SH-SY5Y (cell line): ENCODE measurements at regions not wholly inside any gene's neighbourhood (a gene's known extent, or its start where the extent isn't known, plus 50 kb on each side); places are given as distances from the start of the nearest gene placed in this dataset.

ENCODE experiments used
- GATA2 ChIP-seq: IDR thresholded peaks from 2 replicates; pipeline ENCODE4 v1.6.1; 2011; ENCODE audit warnings: mild to moderate bottlenecking, low read depth, low read length
- GATA3 ChIP-seq: IDR thresholded peaks from 2 replicates; pipeline ENCODE4 v1.6.1; 2011; ENCODE audit warnings: low read depth, mild to moderate bottlenecking, low read length, moderate library complexity

GRCh38 chr2:100743741-100744140, 76.2 kb upstream of the NPAS2 start:
- TF ChIP-seq GATA3 (no peak), GATA2 (no peak)
